HL-60 (cell line): ENCODE measurements at regions not wholly inside any gene's neighbourhood (a gene's known extent, or its start where the extent isn't known, plus 50 kb on each side); places are given as distances from the start of the nearest gene placed in this dataset.
A peak's percentile ranks its signal among the peaks of the same experiment; 100 is the strongest.

Source experiments
- DNase-seq, 2 experiments: peaks; one replicate each; pipeline ENCODE4 v3.0.0-alpha.2; 2010 to 2020; ENCODE audit warnings: low read depth in 1 of 2, low spot score in 1 of 2
- H3K27ac ChIP-seq: fragments of 250-450 bp; sonication (Bioruptor Pico); replicated peaks from 2 replicates; pipeline ENCODE4 v1.5.1; 2020; ENCODE audit warnings: mild to moderate bottlenecking, moderate library complexity
- H3K27me3 ChIP-seq: fragments of 250-450 bp; sonication (Bioruptor Pico); 2 replicates; pipeline ENCODE4 v1.5.1; 2021; ENCODE audit warnings: mild to moderate bottlenecking, moderate library complexity; ENCODE audit not compliant: insufficient read depth, poor library complexity, severe bottlenecking
- H3K4me3 ChIP-seq: replicated peaks from 2 replicates; pipeline ENCODE4 v1.5.1; 2011; ENCODE audit warnings: mild to moderate bottlenecking, control low read depth, low read length; ENCODE audit not compliant: insufficient read depth
- GABPA ChIP-seq: IDR thresholded peaks from 2 replicates; pipeline ENCODE4 v1.6.1; 2012; ENCODE audit warnings: low read depth
- POLR2AphosphoS5 ChIP-seq: IDR thresholded peaks from 2 replicates; pipeline ENCODE4 v1.6.1; 2012; ENCODE audit warnings: low read depth
- SPI1 ChIP-seq: IDR thresholded peaks from 2 replicates; pipeline ENCODE4 v1.6.1; 2012; ENCODE audit warnings: low read depth, mild to moderate bottlenecking, borderline replicate concordance
- TF ChIP-seq, protein P1 (sequence below): IDR thresholded peaks from 2 replicates; pipeline ENCODE4 v1.6.1; 2012; ENCODE audit warnings: low read depth; ENCODE audit not compliant: insufficient replicate concordance
- TF ChIP-seq, protein P2 (sequence below): IDR thresholded peaks from one replicate; pipeline ENCODE4 v1.5.1; 2011; ENCODE audit warnings: low read length, control low read depth, inconsistent platforms; ENCODE audit not compliant: insufficient read depth

DNA sequence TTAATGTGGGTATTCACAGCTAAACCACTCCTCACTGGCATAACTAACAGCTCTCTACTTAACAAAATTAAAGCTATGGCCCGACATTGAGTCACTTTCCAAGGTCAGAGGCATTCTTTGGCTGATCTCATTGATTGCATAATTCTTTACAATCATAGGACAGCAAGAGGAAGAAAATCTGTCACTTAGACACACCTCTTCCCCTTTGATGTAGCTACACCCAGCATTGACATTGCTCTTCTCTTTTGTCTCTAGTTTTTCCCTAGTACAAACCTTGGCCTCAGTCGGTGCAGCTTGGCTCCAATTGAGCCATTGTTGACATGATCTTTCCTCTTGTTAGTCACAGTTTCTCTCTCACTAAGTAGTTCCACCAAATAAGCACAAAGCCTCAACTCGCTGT lies 313.3 kb upstream of the ACTRT1 start:
- no peak overlapping the region for H3K27ac ChIP-seq
- no peak overlapping the region for H3K4me3 ChIP-seq
- H3K27me3 ChIP-seq: no peaks in the 10 kb centered on the region
- TF ChIP-seq, protein P1, sequence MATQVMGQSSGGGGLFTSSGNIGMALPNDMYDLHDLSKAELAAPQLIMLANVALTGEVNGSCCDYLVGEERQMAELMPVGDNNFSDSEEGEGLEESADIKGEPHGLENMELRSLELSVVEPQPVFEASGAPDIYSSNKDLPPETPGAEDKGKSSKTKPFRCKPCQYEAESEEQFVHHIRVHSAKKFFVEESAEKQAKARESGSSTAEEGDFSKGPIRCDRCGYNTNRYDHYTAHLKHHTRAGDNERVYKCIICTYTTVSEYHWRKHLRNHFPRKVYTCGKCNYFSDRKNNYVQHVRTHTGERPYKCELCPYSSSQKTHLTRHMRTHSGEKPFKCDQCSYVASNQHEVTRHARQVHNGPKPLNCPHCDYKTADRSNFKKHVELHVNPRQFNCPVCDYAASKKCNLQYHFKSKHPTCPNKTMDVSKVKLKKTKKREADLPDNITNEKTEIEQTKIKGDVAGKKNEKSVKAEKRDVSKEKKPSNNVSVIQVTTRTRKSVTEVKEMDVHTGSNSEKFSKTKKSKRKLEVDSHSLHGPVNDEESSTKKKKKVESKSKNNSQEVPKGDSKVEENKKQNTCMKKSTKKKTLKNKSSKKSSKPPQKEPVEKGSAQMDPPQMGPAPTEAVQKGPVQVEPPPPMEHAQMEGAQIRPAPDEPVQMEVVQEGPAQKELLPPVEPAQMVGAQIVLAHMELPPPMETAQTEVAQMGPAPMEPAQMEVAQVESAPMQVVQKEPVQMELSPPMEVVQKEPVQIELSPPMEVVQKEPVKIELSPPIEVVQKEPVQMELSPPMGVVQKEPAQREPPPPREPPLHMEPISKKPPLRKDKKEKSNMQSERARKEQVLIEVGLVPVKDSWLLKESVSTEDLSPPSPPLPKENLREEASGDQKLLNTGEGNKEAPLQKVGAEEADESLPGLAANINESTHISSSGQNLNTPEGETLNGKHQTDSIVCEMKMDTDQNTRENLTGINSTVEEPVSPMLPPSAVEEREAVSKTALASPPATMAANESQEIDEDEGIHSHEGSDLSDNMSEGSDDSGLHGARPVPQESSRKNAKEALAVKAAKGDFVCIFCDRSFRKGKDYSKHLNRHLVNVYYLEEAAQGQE: no peak
- TF ChIP-seq, protein P2, sequence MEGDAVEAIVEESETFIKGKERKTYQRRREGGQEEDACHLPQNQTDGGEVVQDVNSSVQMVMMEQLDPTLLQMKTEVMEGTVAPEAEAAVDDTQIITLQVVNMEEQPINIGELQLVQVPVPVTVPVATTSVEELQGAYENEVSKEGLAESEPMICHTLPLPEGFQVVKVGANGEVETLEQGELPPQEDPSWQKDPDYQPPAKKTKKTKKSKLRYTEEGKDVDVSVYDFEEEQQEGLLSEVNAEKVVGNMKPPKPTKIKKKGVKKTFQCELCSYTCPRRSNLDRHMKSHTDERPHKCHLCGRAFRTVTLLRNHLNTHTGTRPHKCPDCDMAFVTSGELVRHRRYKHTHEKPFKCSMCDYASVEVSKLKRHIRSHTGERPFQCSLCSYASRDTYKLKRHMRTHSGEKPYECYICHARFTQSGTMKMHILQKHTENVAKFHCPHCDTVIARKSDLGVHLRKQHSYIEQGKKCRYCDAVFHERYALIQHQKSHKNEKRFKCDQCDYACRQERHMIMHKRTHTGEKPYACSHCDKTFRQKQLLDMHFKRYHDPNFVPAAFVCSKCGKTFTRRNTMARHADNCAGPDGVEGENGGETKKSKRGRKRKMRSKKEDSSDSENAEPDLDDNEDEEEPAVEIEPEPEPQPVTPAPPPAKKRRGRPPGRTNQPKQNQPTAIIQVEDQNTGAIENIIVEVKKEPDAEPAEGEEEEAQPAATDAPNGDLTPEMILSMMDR: no peak
- TF ChIP-seq POLR2AphosphoS5 (no peak), GABPA (no peak), SPI1 (no peak)
- peak in 1 of 2 experiments; percentile 6 for DNase-seq

DNA sequence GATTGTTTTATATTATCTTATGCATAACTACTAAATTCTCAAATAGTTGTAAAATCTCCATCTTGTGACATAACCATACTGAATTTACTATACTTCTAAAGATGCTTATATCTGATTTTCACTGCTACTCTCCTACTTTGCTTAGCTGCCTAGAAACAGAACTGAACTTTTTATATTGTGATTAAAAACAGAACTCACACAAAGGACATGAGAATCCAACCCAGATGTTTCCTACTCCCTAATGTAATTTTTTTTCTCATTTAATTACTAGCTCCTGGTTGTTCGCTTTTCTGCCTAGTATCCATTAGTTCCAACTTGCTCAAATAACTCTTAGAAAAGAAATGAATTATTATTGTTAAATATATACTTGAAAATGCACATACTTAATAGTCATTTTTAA lies 283.5 kb upstream of the ACTRT1 start:
- H3K4me3 ChIP-seq: no peak overlapping the region
- H3K27me3 ChIP-seq: no peaks in the 10 kb centered on the region
- DNase-seq: no peak
- no peak for TF ChIP-seq POLR2AphosphoS5
- TF ChIP-seq SPI1: no peak
- TF ChIP-seq, protein P1: no peak
- TF ChIP-seq, protein P2: no peak
- no peak for TF ChIP-seq GABPA
- no peak overlapping the region for H3K27ac ChIP-seq

DNA sequence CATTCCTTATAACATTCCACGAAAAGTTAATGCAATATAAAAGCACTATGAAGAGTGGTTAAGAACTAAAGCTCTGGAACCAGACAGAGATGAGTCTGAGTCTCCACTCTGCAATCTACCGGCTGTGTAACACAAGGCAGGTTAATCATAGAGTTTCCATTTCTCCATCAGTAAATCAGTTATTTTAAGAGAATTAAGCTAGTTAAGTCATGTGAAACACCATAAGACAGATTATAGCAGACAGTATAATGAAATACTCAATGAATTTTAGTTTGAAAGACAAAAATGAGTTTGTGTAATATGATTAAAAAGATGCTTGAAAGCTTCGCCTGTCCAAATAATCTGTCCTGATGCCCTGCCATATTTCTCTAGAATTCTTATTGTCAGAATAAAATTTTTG lies 282.6 kb upstream of the ACTRT1 start:
- TF ChIP-seq, protein P2: no peak
- TF ChIP-seq SPI1: no peak
- TF ChIP-seq, protein P1: no peak
- no peak for TF ChIP-seq GABPA
- TF ChIP-seq POLR2AphosphoS5: no peak
- Histone ChIP-seq H3K4me3 (no peak overlapping the region), H3K27me3 (no peaks in the 10 kb centered on the region), H3K27ac (no peak overlapping the region)
- DNase-seq: no peak
